NCI-H524 (cell line): ENCODE measurements at regions not wholly inside any gene's neighbourhood (a gene's known extent, or its start where the extent isn't known, plus 50 kb on each side); places are given as distances from the start of the nearest gene placed in this dataset.
"Not testable (repeated sequence)": the region's sequence is repeated elsewhere in the genome, so short reads cannot be mapped to it uniquely, and the experiment has no call there.

Experiments
- DNase-seq, 2 experiments: peaks; one replicate each; lab custom pipeline; 2025; lab: John Stamatoyannopoulos, UW

DNA sequence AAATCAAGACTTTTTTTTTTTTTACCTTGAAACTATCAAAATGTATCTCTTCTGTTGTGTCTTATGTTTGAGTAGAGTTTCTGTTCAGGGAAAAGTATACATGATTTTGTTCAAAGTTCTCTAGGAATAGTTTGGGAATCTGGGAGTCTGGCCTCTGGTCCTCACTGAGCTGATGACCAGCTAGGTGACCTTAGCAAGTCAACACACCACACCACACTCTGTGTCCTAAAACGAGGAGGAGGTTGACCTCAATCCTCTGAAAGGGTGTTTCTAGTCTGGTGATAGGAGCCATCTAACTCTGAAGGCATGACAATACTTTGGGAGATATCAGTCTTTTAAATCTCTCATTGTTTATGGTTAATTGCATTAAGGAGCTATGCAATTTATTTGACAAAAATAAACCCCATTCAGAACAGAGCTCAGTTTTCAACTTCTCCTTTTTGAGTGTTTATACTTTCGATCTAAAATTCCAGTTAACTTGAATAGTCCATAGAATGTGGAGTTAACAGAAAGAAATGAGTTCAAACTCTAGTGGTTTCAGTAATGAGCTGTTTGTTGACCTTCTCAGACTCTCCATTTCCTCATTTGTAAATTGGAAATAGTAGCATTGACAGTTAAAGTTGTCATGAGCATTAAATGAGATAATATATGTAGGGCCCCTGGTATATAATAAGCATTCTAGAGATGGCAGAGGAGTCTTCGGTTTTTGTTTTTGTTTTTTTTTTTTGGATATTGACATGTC lies 112.2 kb upstream of the LRRN1 start:
- DNase-seq = no peak

- no peak for DNase-seq
Observed at GRCh38 chr3:3685721-3686120, 113.5 kb upstream of the LRRN1 start.

- no peak for DNase-seq
Observed at GRCh38 chr3:3683261-3683660, 116.0 kb upstream of the LRRN1 start.

- no peak for DNase-seq
Observed at GRCh38 chr3:3675801-3676200, 123.4 kb upstream of the LRRN1 start.

DNA sequence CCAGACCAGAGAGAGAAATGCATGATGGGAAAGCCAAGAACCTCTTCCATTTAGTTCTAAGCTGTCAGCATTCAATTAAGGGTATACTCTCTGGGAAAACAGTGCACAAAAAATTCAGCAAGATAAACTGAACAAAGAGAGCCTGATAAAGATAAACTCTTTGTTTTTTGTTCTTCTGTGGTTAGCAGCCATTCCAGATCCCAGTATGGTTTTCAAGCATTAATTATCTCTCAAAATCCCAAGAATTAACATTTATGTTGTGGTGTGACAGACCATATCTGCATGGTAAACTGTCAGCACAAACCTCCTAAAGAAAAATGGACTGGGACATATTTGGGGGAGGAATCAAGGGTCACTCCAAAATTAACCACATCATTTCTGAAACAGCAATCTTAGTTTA lies 124.0 kb upstream of the LRRN1 start:
- no peak for DNase-seq

GRCh38 chr3:3666664-3667063 lies 132.6 kb upstream of the LRRN1 start:
- DNase-seq = no peak

DNA sequence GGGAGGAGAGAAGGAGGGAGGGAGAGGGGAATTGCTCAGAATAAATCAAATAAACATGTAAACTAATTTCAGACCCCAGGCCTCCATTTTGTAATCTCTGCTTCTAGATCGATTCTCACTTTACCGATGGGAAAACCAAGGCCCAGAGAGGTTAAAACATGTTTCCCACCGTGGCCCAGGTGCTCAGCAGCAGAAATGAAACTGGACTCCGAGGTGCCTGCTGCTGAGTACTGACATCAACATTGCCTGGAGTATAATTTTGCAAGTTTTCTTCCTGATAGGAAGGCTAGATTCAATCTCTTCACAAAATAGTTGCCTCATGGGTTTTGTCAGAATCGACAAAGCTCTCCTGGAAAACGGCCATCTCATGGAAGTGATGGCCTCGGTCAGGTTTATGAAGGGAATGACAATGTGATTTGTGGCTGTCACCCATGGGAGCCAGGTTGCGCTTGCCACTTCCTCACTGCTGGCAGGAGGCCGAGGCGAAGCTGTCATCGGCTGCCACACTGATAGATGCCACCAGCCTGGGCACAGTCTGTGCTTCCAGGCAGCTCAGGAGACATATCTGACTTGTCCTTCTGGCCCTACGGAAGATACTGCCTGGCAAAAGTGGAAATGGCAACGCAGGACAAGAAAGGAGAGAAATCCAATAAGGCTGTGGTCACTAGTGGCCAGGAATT lies 133.1 kb upstream of the LRRN1 start:
- no peak for DNase-seq

GRCh38 chr3:3665546-3665945 lies 133.7 kb upstream of the LRRN1 start:
- no peak for DNase-seq

GRCh38 chr3:3664935-3665334 lies 134.3 kb upstream of the LRRN1 start:
- DNase-seq = no peak

GRCh38 chr3:3662610-3663009 lies 136.6 kb upstream of the LRRN1 start:
- DNase-seq = no peak

DNA sequence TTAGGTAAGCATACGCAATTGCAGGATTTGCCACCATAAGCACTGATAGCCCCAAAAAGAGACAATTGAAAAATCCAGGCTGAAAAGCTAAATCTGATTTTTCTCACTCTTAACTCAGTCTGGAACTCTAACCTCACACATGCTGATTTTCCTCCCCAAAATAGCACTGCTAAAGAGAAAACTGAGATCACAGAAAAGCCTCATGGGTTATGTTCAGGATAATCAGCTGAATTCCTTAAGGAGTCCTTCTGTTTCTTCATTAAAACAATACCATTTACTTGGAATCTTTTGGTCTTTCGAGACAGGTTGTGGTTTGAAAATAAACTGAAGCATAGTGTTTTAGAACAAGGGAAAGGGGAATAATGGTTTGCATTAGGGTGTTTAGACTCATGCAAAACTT lies 144.3 kb upstream of the LRRN1 start:
- DNase-seq = no peak

DNA sequence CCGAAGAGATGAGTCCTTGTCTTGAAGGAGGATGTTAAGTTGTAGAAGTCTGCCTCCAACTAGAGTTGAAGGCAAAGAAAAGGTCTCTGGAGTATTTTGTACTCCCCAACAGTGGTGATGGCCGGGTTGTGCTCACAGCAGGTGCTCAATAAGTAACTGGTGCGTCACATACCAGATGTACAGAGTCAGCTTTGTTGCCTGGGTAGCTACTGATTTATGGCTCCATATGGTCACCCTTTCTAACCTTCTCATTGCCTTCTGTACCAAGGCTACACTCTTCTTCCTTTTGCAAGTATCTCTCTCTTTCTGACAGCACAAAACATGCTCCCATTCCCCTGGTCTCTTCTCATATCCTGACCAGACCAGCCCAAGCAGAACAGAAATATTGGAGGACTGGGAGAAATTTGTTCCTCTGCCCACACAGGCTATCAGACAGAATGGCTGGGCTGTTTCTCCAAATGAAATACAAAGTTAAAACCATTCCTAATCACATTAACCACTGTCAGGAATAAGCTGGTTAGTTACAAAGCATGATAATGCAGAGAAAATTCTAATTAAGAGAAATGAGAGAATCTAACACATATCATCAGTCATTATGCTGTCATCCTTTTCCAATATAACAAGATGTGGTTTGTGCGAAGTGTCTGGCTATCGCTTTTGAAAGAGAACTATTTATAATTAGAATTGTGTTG lies 150.1 kb upstream of the LRRN1 start:
- DNase-seq = peak; percentile 75 to 91

DNA sequence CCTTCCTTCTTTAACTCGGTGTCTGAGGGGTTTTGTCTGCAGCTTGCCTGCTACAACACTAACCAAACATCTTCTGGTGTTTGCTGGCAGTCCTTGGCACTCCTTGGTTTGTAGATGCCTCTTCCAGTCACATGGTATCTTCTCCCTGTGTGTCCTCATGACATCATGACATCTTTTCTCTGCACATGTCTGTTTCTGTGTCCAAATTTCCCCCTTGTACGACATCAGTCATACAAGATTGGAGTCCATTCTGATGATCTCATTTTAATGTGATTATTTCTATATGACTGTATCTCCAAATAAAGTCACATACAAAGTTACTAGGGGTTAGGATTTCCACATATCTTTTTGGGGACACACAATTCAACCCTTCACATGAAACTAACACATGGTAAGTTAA lies 152.3 kb upstream of the LRRN1 start:
- no peak for DNase-seq

DNA sequence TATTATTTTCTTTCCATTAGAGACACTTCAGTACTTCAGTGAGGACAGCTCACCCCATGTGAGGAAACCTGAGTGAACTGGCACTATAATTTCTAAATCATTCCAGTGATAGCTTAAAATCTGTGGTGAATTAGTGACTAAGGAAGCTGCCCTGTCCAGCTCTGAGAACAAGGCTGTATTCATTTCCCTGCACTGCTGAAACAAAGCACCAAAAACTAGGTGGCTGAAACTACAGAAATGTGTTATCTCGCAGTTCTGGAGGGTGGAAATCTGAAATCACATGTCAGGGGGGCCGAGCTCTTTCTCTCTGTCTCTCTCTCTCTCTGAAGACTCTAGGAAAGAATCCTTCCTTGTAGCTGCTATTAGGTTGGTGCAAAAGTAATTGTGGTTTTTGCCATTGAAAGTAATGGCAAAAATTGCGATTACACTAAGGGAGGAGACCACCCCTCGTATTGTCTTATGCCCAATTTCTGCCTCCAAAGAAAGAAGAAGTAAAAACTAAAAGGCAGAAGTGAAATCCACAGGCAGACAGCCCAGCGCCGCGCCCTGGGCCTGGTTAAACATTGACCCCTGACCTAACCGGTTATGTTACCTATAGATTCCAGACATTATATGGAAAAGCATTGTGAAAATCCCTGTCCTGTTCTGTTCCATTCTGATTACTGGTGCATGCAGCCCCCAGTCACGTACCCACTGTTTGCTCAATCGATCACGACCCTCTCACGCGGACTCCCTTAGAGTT lies 153.0 kb upstream of the LRRN1 start:
- DNase-seq = not testable (repeated sequence)

GRCh38 chr3:3641877-3642455 lies 157.3 kb upstream of the LRRN1 start:
- peak in 1 of 2 experiments; percentile 49 for DNase-seq

- no peak for DNase-seq
Observed at GRCh38 chr3:3639078-3639477, 160.2 kb upstream of the LRRN1 start.

GRCh38 chr3:3636815-3637214 lies 162.4 kb upstream of the LRRN1 start:
- no peak for DNase-seq

DNA sequence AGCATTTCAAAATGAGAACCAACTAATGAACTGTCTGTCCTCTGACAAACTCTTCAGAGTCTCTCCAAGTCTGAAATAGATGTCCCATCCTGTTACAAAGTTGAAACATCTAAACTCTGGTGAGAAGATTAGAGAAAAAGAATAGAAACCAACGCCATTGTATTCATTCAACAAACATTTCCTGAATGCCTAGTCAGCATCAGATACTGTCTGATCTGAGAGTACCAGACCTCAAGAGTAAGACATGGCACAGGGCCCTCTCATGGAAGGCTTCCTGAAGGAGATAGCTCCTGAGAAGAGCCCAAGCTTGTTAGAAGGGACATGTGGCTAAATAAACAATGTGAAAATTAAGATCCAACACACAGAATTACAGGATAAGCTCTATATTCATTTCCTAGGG lies 164.1 kb upstream of the LRRN1 start:
- no peak for DNase-seq

- DNase-seq = no peak
Observed at GRCh38 chr3:3634326-3634725, 164.9 kb upstream of the LRRN1 start.

- DNase-seq = no peak
Observed at GRCh38 chr3:3633761-3634160, 165.5 kb upstream of the LRRN1 start.

DNA sequence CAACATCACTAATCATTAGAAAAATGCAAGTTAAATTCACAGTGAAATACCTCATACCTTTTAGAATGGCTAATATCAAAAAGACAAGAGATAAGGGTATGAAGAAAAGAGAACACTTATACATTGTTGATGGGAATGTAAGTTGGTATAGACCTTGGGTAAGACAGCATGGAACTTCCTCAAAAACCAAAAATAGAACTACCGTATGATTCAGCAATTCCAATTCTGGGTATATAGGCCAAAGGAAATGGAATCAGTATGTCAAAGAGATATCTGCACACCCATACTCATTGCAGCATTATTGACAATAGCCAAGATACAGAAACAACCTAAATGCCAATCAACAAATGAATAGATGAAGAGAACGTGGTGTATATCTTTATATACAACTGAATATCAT lies 166.8 kb upstream of the LRRN1 start:
- no peak for DNase-seq

- no peak for DNase-seq
Observed at GRCh38 chr3:3631114-3631513, 168.1 kb upstream of the LRRN1 start.
